Cardiac fibroblast (primary cell): ENCODE measurements at regions not wholly inside any gene's neighbourhood (a gene's known extent, or its start where the extent isn't known, plus 50 kb on each side); places are given as distances from the start of the nearest gene placed in this dataset.
A peak's percentile ranks its signal among the peaks of the same experiment; 100 is the strongest.

Experiments used
- DNase-seq, 2 donors: peaks; one replicate each; pipeline versions ENCODE4 v3.0.0 to v3.0.0-alpha.2; 2010; ENCODE audit warnings: low read depth in 2 of 2
- H3K4me3 ChIP-seq, 2 donors: replicated peaks in 1 of 2; 1 replicate in 1 of 2; 2 replicates in 1 of 2; pipeline ENCODE4 v1.5.1; 2011; ENCODE audit warnings: low read depth in 2 of 2, low read length in 2 of 2, mild to moderate bottlenecking in 2 of 2, moderate library complexity in 1 of 2
- CTCF ChIP-seq: IDR thresholded peaks from one replicate; pipeline ENCODE4 v1.5.1; 2011; ENCODE audit warnings: low read depth, mild to moderate bottlenecking, low read length, inconsistent platforms

GRCh38 chr14:97172644-97173043 lies 375.5 kb downstream of the VRK1 start:
- H3K4me3 ChIP-seq: no peak overlapping the region
- no peak for TF ChIP-seq CTCF
- DNase-seq: no peak

- no peak for DNase-seq
- no peak overlapping the region for H3K4me3 ChIP-seq
- TF ChIP-seq CTCF: no peak
Observed at GRCh38 chr14:97177016-97177415, 379.8 kb downstream of the VRK1 start.

GRCh38 chr14:97177635-97178034 lies 380.5 kb downstream of the VRK1 start:
- DNase-seq: no peak
- TF ChIP-seq CTCF: no peak
- no peak overlapping the region for H3K4me3 ChIP-seq

- DNase-seq: peak in 1 of 2 donors; percentile 12
- TF ChIP-seq CTCF: no peak
- no peak overlapping the region for H3K4me3 ChIP-seq
Observed at GRCh38 chr14:97178781-97179180, 381.6 kb downstream of the VRK1 start.

- DNase-seq: no peak
- no peak overlapping the region for H3K4me3 ChIP-seq
- no peak for TF ChIP-seq CTCF
Observed at GRCh38 chr14:97179573-97179972, 382.4 kb downstream of the VRK1 start.

- no peak for TF ChIP-seq CTCF
- DNase-seq: peak; percentile 3 to 10
- no peak overlapping the region for H3K4me3 ChIP-seq
Observed at GRCh38 chr14:97180304-97181200, 383.4 kb downstream of the VRK1 start.
